Esophagus muscularis mucosa (tissue), 4 donors: ENCODE measurements at regions not wholly inside any gene's neighbourhood (a gene's known extent, or its start where the extent isn't known, plus 50 kb on each side); places are given as distances from the start of the nearest gene placed in this dataset.

Experiments used
- DNase-seq: peaks from one replicate; pipeline ENCODE4 v3.0.0-alpha.2; 2017; ENCODE audit errors: extremely low spot score
- H3K27ac ChIP-seq, 4 donors: fragments of 200-600 bp; sonication (generic); replicated peaks in 1 of 4; 1 replicate in 3 of 4; 2 replicates in 1 of 4; pipeline ENCODE4 v1.5.1; 2016 to 2019; ENCODE audit warnings: mild to moderate bottlenecking in 1 of 4
- H3K27me3 ChIP-seq, 4 donors: fragments of 200-600 bp; sonication (generic); one replicate each; pipeline versions ENCODE4 v1.5.1 to v1.6.0; 2016 to 2019
- H3K36me3 ChIP-seq, 4 donors: fragments of 200-600 bp; sonication (generic); one replicate each; pipeline ENCODE4 v1.5.1; 2016 to 2019
- H3K4me1 ChIP-seq, 4 donors: fragments of 200-600 bp; sonication (generic); one replicate each; pipeline ENCODE4 v1.5.1; 2016 to 2019
- H3K4me3 ChIP-seq, 4 donors: fragments of 200-600 bp; sonication (generic); 1 replicate in 2 of 4; 2 replicates in 2 of 4; pipeline ENCODE4 v1.5.1; 2016 to 2019; ENCODE audit warnings: mild to moderate bottlenecking in 4 of 4, moderate library complexity in 1 of 4
- H3K9me3 ChIP-seq, 4 donors: fragments of 200-600 bp; sonication (generic); 1 replicate in 3 of 4; 2 replicates in 1 of 4; pipeline ENCODE4 v1.5.1; 2016 to 2019
- CTCF ChIP-seq, 3 experiments: fragments of 200-600 bp in 2 of 3; fragments of 450-650 bp in 1 of 3; sonication (generic) in 2 of 3; IDR thresholded peaks; one replicate each; pipeline ENCODE4 v1.5.1; 2017 to 2019; ENCODE audit warnings: antibody characterized with exemption in 3 of 3, mild to moderate bottlenecking in 2 of 3, moderate library complexity in 1 of 3
- EP300 ChIP-seq: sonication (generic); formaldehyde crosslinking; IDR thresholded peaks from one replicate; pipeline ENCODE4 v1.6.1; 2017; ENCODE audit warnings: antibody characterized with exemption
- POLR2A ChIP-seq: fragments of 450-650 bp; IDR thresholded peaks from one replicate; pipeline ENCODE4 v1.6.1; 2017; ENCODE audit warnings: antibody characterized with exemption, moderate library complexity, mild to moderate bottlenecking, low read depth
- POLR2AphosphoS5 ChIP-seq, 2 donors: sonication (generic); formaldehyde crosslinking; IDR thresholded peaks; one replicate each; pipeline ENCODE4 v1.6.1; 2017; ENCODE audit warnings: antibody characterized with exemption in 2 of 2
- WGBS: methylation state at CpG from one replicate; pipeline ENCODE4 v1.1.5; 2018; 5-methylcytosine and 5-hydroxymethylcytosine counted together
- intact Hi-C: fragments of 100-400 bp; cut with DNase I; formaldehyde crosslinking; loops from one replicate; pipeline ENCODE4 v1.15.1; 2023

- 77% methylated on average over 7 of the region's 7 CpGs for WGBS
- no peaks in the 10 kb centered on the region for H3K36me3 ChIP-seq
- intact Hi-C loops, result no loop called here
- H3K27ac ChIP-seq, result no peak overlapping the region
- no peak overlapping the region for H3K4me3 ChIP-seq
- DNase-seq, result no peak
- H3K4me1 ChIP-seq, result peaks cover 0 to 1% (median under 1%) of the 10 kb centered on the region in 4 donors
- no peak for TF ChIP-seq EP300
- TF ChIP-seq POLR2AphosphoS5 (IDR thresholded peaks at IDR 0.05), result no peak
- TF ChIP-seq CTCF (IDR thresholded peaks at IDR 0.05), result no peak
- TF ChIP-seq POLR2A, result no peak
- H3K9me3 ChIP-seq, result no peaks in the 10 kb centered on the region
- peaks cover 0 to 69% (median 0%) of the 10 kb centered on the region in 4 donors for H3K27me3 ChIP-seq
These were observed 524.1 kb downstream of the TBC1D22A start for GRCh38 chr22:47286590-47286989.

- Histone ChIP-seq H3K27me3 (peaks cover 0 to 69% (median 0%) of the 10 kb centered on the region in 4 donors), H3K9me3 (no peaks in the 10 kb centered on the region), H3K4me3 (no peak overlapping the region), H3K4me1 (no peaks in the 10 kb centered on the region), H3K36me3 (no peaks in the 10 kb centered on the region), H3K27ac (no peak overlapping the region)
- TF ChIP-seq CTCF (IDR thresholded peaks at IDR 0.05) (no peak), POLR2A (no peak), POLR2AphosphoS5 (IDR thresholded peaks at IDR 0.05) (no peak), EP300 (no peak)
- WGBS, result 82% methylated on average over 4 of the region's 10 CpGs
- no peak for DNase-seq
- intact Hi-C loops, result no loop called here
These were observed 523.5 kb downstream of the TBC1D22A start for GRCh38 chr22:47285981-47286380.

- peaks cover 0 to 67% (median 0%) of the 10 kb centered on the region in 4 donors for H3K27me3 ChIP-seq
- TF ChIP-seq POLR2AphosphoS5 (IDR thresholded peaks at IDR 0.05), result no peak
- no peak for TF ChIP-seq CTCF (IDR thresholded peaks at IDR 0.05)
- TF ChIP-seq POLR2A, result no peak
- TF ChIP-seq EP300, result no peak
- intact Hi-C loops, result no loop called here
- H3K9me3 ChIP-seq, result no peaks in the 10 kb centered on the region
- no peak overlapping the region for H3K4me3 ChIP-seq
- no peak overlapping the region for H3K27ac ChIP-seq
- H3K4me1 ChIP-seq, result no peaks in the 10 kb centered on the region
- 85% methylated on average over 6 of the region's 8 CpGs for WGBS
- no peak for DNase-seq
- no peaks in the 10 kb centered on the region for H3K36me3 ChIP-seq
These were observed 522.4 kb downstream of the TBC1D22A start for GRCh38 chr22:47284822-47285221.

- 79% methylated on average over 6 of the region's 8 CpGs for WGBS
- no peak for TF ChIP-seq POLR2A
- no peak for TF ChIP-seq EP300
- TF ChIP-seq CTCF (IDR thresholded peaks at IDR 0.05), result no peak
- TF ChIP-seq POLR2AphosphoS5 (IDR thresholded peaks at IDR 0.05), result no peak
- intact Hi-C loops, result no loop called here
- no peaks in the 10 kb centered on the region for H3K4me1 ChIP-seq
- DNase-seq, result no peak
- H3K27me3 ChIP-seq, result peaks cover 0 to 67% (median 0%) of the 10 kb centered on the region in 4 donors
- H3K9me3 ChIP-seq, result no peaks in the 10 kb centered on the region
- H3K36me3 ChIP-seq, result no peaks in the 10 kb centered on the region
- H3K4me3 ChIP-seq, result no peak overlapping the region
- H3K27ac ChIP-seq, result no peak overlapping the region
These were observed 521.9 kb downstream of the TBC1D22A start for GRCh38 chr22:47284360-47284759.

- intact Hi-C loops, result no loop called here
- Histone ChIP-seq H3K4me1 (no peaks in the 10 kb centered on the region), H3K36me3 (no peaks in the 10 kb centered on the region), H3K27me3 (peaks cover 0 to 67% (median 0%) of the 10 kb centered on the region in 4 donors), H3K27ac (no peak overlapping the region), H3K9me3 (no peaks in the 10 kb centered on the region), H3K4me3 (no peak overlapping the region)
- WGBS, result 84% methylated on average over 15 of the region's 17 CpGs
- TF ChIP-seq EP300 (no peak), POLR2AphosphoS5 (IDR thresholded peaks at IDR 0.05) (no peak), CTCF (IDR thresholded peaks at IDR 0.05) (no peak), POLR2A (no peak)
- no peak for DNase-seq
These were observed 521.3 kb downstream of the TBC1D22A start for GRCh38 chr22:47283616-47284270.
